ENCODE measurements at regions not wholly inside any gene's neighbourhood (a gene's known extent, or its start where the extent isn't known, plus 50 kb on each side); places are given as distances from the start of the nearest gene placed in this dataset.
"Not testable (repeated sequence)": the region's sequence is repeated elsewhere in the genome, so short reads cannot be mapped to it uniquely, and the experiment has no call there.

- DNase-seq (ENCODE audit: low read depth), result no peak
These were observed 549.1 kb upstream of the MIR17HG start for GRCh38 chr13:90798381-90798780.

GRCh38 chr13:90800082-90800746 is 547.3 kb upstream of the MIR17HG start:
- DNase-seq (ENCODE audit: low read depth), result no peak

- DNase-seq (ENCODE audit: low read depth), result no peak
These were observed 545.9 kb upstream of the MIR17HG start for GRCh38 chr13:90801621-90802020.

GRCh38 chr13:90803210-90803609 is 544.3 kb upstream of the MIR17HG start:
- DNase-seq (ENCODE audit: low read depth), result no peak

- DNase-seq (ENCODE audit: low read depth), result no peak
These were observed 541.4 kb upstream of the MIR17HG start for GRCh38 chr13:90806016-90806615.

- no peak for DNase-seq (ENCODE audit: low read depth)
These were observed 540.6 kb upstream of the MIR17HG start for GRCh38 chr13:90806892-90807291.

GRCh38 chr13:90808838-90809237 is 538.6 kb upstream of the MIR17HG start:
- no peak for DNase-seq (ENCODE audit: low read depth)

GRCh38 chr13:90824032-90824431 is 523.5 kb upstream of the MIR17HG start:
- DNase-seq (ENCODE audit: low read depth), result no peak

- no peak for DNase-seq (ENCODE audit: low read depth)
These were observed 520.8 kb upstream of the MIR17HG start for GRCh38 chr13:90826688-90827087.

GRCh38 chr13:90830782-90831181 is 516.7 kb upstream of the MIR17HG start:
- no peak for DNase-seq (ENCODE audit: low read depth)

GRCh38 chr13:90833951-90834350 is 513.5 kb upstream of the MIR17HG start:
- DNase-seq (ENCODE audit: low read depth), result no peak

GRCh38 chr13:90834700-90835099 is 512.8 kb upstream of the MIR17HG start:
- no peak for DNase-seq (ENCODE audit: low read depth)

- no peak for DNase-seq (ENCODE audit: low read depth)
These were observed 511.7 kb upstream of the MIR17HG start for GRCh38 chr13:90835826-90836225.

- no peak for DNase-seq (ENCODE audit: low read depth)
These were observed 509.0 kb upstream of the MIR17HG start for GRCh38 chr13:90838317-90838960.

GRCh38 chr13:90839061-90839460 is 508.4 kb upstream of the MIR17HG start:
- DNase-seq (ENCODE audit: low read depth), result no peak

GRCh38 chr13:90846936-90847335 is 500.6 kb upstream of the MIR17HG start:
- DNase-seq (ENCODE audit: low read depth), result no peak

- DNase-seq (ENCODE audit: low read depth), result not testable (repeated sequence)
These were observed 493.8 kb upstream of the MIR17HG start for GRCh38 chr13:90853666-90854065.

- DNase-seq (ENCODE audit: low read depth), result no peak
These were observed 489.6 kb upstream of the MIR17HG start for GRCh38 chr13:90857921-90858320.

- no peak for DNase-seq (ENCODE audit: low read depth)
These were observed 481.5 kb upstream of the MIR17HG start for GRCh38 chr13:90866006-90866405.

- DNase-seq (ENCODE audit: low read depth), result peak; percentile 57
These were observed 480.2 kb upstream of the MIR17HG start for GRCh38 chr13:90867336-90867683.

- peak; percentile 3 for DNase-seq (ENCODE audit: low read depth)
These were observed 479.1 kb upstream of the MIR17HG start for GRCh38 chr13:90868321-90868920.

GRCh38 chr13:90869580-90869979 is 477.9 kb upstream of the MIR17HG start:
- no peak for DNase-seq (ENCODE audit: low read depth)

GRCh38 chr13:90872491-90873025 is 474.9 kb upstream of the MIR17HG start:
- DNase-seq (ENCODE audit: low read depth), result no peak
